Endothelial cell of umbilical vein (primary cell): ENCODE measurements at regions not wholly inside any gene's neighbourhood (a gene's known extent, or its start where the extent isn't known, plus 50 kb on each side); places are given as distances from the start of the nearest gene placed in this dataset.

Experiments
- EZH2 ChIP-seq: IDR thresholded peaks from 2 replicates; pipeline ENCODE4 v1.6.1; 2012; ENCODE audit warnings: borderline replicate concordance, low read depth, mild to moderate bottlenecking, moderate library complexity, low read length, inconsistent platforms; ENCODE audit not compliant: severe bottlenecking
- GATA2 ChIP-seq: IDR thresholded peaks from 2 replicates; pipeline ENCODE4 v1.7.0; 2011; ENCODE audit warnings: low read depth, mild to moderate bottlenecking, moderate library complexity, mixed read lengths, low read length; ENCODE audit not compliant: insufficient read length, insufficient read depth
- JUN ChIP-seq: IDR thresholded peaks from 2 replicates; pipeline ENCODE4 v1.6.1; 2011; ENCODE audit warnings: borderline replicate concordance, low read depth; ENCODE audit not compliant: insufficient read length, insufficient read depth
- MYC ChIP-seq: IDR thresholded peaks from one replicate; pipeline ENCODE4 v1.6.1; 2011; ENCODE audit warnings: mild to moderate bottlenecking, low read depth, low read length
- POLR2A ChIP-seq: IDR thresholded peaks from 2 replicates; pipeline ENCODE4 v1.6.1; 2012; ENCODE audit warnings: low read depth, mild to moderate bottlenecking, control low read depth, low read length
- POLR2AphosphoS5 ChIP-seq: IDR thresholded peaks from 2 replicates; pipeline ENCODE4 v1.6.1; 2012; ENCODE audit warnings: low read depth, mild to moderate bottlenecking, control low read depth, low read length, moderate library complexity; ENCODE audit not compliant: insufficient read depth
- TF ChIP-seq, protein P1 (sequence below): IDR thresholded peaks from 2 replicates; pipeline ENCODE4 v1.6.1; 2011; ENCODE audit not compliant: insufficient read depth, insufficient read length
- TF ChIP-seq, protein P2 (sequence below), 2 donors: IDR thresholded peaks; 1 replicate in 1 of 2; 2 replicates in 1 of 2; pipeline ENCODE4 v1.5.1; 2011; ENCODE audit warnings: low read length in 2 of 2, mild to moderate bottlenecking in 2 of 2, moderate library complexity in 2 of 2, control low read depth in 1 of 2, inconsistent platforms in 1 of 2, low read depth in 1 of 2; ENCODE audit not compliant: insufficient read depth in 1 of 2; ENCODE audit errors: extremely low read depth in 1 of 2

DNA sequence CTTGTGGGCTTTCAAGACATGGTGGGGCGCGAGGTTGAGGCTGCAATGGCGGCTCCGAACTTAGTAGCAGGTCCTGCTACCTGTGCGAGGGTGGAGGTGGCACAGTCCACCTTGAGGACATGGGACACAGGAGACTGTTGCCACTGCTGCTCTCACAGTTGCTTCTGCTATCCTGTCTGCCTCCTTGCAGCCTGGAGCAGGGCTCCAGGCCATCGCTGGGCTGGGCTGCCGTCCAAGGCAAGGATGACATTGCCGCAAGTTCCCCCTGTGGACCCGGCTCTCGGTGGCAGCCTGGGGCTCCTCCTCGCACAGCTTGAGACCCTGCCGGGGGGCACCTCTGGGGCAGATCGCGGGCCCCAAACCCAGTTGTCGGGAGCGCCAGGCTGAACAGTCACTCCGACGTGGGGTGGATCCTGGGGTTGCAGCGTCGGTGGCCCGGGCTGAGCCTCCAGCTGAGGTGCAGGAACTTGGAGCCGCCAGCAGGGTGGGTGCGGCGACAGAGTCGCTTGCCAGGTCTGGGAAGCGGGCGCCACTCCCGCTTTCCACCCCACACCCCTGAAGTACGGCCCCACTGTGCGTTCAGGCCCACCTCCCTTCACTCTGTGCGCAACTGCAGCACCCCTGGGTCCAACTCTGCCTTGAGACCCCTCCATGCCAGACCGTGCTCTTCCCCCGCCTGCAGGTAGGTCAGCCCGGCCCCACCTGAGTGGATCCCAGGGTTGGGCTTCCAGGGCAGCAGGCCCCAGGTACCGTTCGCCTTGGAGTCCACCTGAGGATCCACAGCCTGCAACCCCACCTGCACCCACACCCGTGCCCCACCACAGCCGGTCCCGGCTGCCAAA, 192.7 kb upstream of the NUDT6 start:
- TF ChIP-seq, protein P1, sequence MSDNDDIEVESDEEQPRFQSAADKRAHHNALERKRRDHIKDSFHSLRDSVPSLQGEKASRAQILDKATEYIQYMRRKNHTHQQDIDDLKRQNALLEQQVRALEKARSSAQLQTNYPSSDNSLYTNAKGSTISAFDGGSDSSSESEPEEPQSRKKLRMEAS, result no peak
- no peak for TF ChIP-seq POLR2AphosphoS5
- TF ChIP-seq, protein P2, sequence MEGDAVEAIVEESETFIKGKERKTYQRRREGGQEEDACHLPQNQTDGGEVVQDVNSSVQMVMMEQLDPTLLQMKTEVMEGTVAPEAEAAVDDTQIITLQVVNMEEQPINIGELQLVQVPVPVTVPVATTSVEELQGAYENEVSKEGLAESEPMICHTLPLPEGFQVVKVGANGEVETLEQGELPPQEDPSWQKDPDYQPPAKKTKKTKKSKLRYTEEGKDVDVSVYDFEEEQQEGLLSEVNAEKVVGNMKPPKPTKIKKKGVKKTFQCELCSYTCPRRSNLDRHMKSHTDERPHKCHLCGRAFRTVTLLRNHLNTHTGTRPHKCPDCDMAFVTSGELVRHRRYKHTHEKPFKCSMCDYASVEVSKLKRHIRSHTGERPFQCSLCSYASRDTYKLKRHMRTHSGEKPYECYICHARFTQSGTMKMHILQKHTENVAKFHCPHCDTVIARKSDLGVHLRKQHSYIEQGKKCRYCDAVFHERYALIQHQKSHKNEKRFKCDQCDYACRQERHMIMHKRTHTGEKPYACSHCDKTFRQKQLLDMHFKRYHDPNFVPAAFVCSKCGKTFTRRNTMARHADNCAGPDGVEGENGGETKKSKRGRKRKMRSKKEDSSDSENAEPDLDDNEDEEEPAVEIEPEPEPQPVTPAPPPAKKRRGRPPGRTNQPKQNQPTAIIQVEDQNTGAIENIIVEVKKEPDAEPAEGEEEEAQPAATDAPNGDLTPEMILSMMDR (IDR thresholded peaks at IDR 0.05; ENCODE audit: extremely low read depth in 1 of 2, insufficient read depth in 1 of 2, low read depth in 1 of 2, low read length in 2 of 2), result no peak
- TF ChIP-seq EZH2, result no peak
- no peak for TF ChIP-seq JUN
- TF ChIP-seq POLR2A, result no peak
- no peak for TF ChIP-seq MYC
- no peak for TF ChIP-seq GATA2
